Tibial artery (tissue), 4 donors: ENCODE measurements at regions not wholly inside any gene's neighbourhood (a gene's known extent, or its start where the extent isn't known, plus 50 kb on each side); places are given as distances from the start of the nearest gene placed in this dataset.

Source experiments
- DNase-seq, 2 donors: peaks; one replicate each; pipeline ENCODE4 v3.0.0-alpha.2; 2019
- H3K27ac ChIP-seq, 2 donors: fragments of 200-600 bp; sonication (generic) in 1 of 2; 1 replicate in 1 of 2; 2 replicates in 1 of 2; pipeline ENCODE4 v1.5.1; 2018 to 2019; ENCODE audit warnings: mild to moderate bottlenecking in 1 of 2
- H3K27me3 ChIP-seq, 2 donors: fragments of 200-600 bp; sonication (generic) in 1 of 2; one replicate each; pipeline versions ENCODE4 v1.5.1 to v1.6.0; 2016 to 2019
- H3K36me3 ChIP-seq, 3 donors: fragments of 200-600 bp; sonication (generic) in 2 of 3; one replicate each; pipeline ENCODE4 v1.5.1; 2016 to 2019; ENCODE audit warnings: mild to moderate bottlenecking in 2 of 3
- H3K4me1 ChIP-seq, 4 donors: fragments of 200-600 bp; sonication (generic) in 2 of 4; 1 replicate in 3 of 4; 2 replicates in 1 of 4; pipeline ENCODE4 v1.5.1; 2016 to 2019
- H3K4me3 ChIP-seq, 2 donors: fragments of 200-600 bp; sonication (generic) in 1 of 2; 1 replicate in 1 of 2; 2 replicates in 1 of 2; pipeline ENCODE4 v1.5.1; 2018 to 2019; ENCODE audit warnings: mild to moderate bottlenecking in 2 of 2
- H3K9me3 ChIP-seq, 3 donors: fragments of 200-600 bp; sonication (generic) in 1 of 3; one replicate each; pipeline ENCODE4 v1.5.1; 2016 to 2019
- CTCF ChIP-seq, 2 experiments: fragments of 200-600 bp in 1 of 2; fragments of 450-650 bp in 1 of 2; IDR thresholded peaks; one replicate each; pipeline ENCODE4 v1.5.1; 2017 to 2019; ENCODE audit warnings: antibody characterized with exemption in 2 of 2, mild to moderate bottlenecking in 1 of 2, moderate library complexity in 1 of 2
- intact Hi-C: fragments of 100-400 bp; cut with DNase I; formaldehyde crosslinking; loops from one replicate; pipeline ENCODE4 v1.15.0; 2023; ENCODE audit warnings: low total_unique reads

GRCh38 chr17:54280741-54281140 is 458.0 kb downstream of the KIF2B start:
- Histone ChIP-seq H3K36me3 (no peaks in the 10 kb centered on the region), H3K4me3 (no peak overlapping the region), H3K27me3 (no peaks in the 10 kb centered on the region), H3K9me3 (no peaks in the 10 kb centered on the region), H3K27ac (no peak overlapping the region), H3K4me1 (no peaks in the 10 kb centered on the region)
- no peak for TF ChIP-seq CTCF (IDR thresholded peaks at IDR 0.05)
- intact Hi-C loops = no loop called here
- no peak for DNase-seq

GRCh38 chr17:54282886-54283285 is 460.2 kb downstream of the KIF2B start:
- no peaks in the 10 kb centered on the region for H3K4me1 ChIP-seq
- intact Hi-C loops = no loop called here
- H3K4me3 ChIP-seq = no peak overlapping the region
- H3K36me3 ChIP-seq = no peaks in the 10 kb centered on the region
- no peak for DNase-seq
- H3K27ac ChIP-seq = no peak overlapping the region
- no peaks in the 10 kb centered on the region for H3K27me3 ChIP-seq
- no peak for TF ChIP-seq CTCF (IDR thresholded peaks at IDR 0.05)
- H3K9me3 ChIP-seq = no peaks in the 10 kb centered on the region

GRCh38 chr17:54307351-54307750 is 484.6 kb downstream of the KIF2B start:
- H3K9me3 ChIP-seq = no peaks in the 10 kb centered on the region
- DNase-seq = no peak
- no peaks in the 10 kb centered on the region for H3K4me1 ChIP-seq
- no peaks in the 10 kb centered on the region for H3K27me3 ChIP-seq
- H3K36me3 ChIP-seq = no peaks in the 10 kb centered on the region
- intact Hi-C loops = no loop called here
- H3K27ac ChIP-seq = no peak overlapping the region
- TF ChIP-seq CTCF (IDR thresholded peaks at IDR 0.05) = no peak
- no peak overlapping the region for H3K4me3 ChIP-seq

- no peak for TF ChIP-seq CTCF (IDR thresholded peaks at IDR 0.05)
Measured at GRCh38 chr17:54324813-54325212, 502.1 kb downstream of the KIF2B start.

GRCh38 chr17:54339731-54340130 is 517.0 kb downstream of the KIF2B start:
- no peak for TF ChIP-seq CTCF (IDR thresholded peaks at IDR 0.05)
- Histone ChIP-seq H3K9me3 (no peaks in the 10 kb centered on the region), H3K36me3 (no peaks in the 10 kb centered on the region)

More at GRCh38 chr17:54324813-54325212, 502.1 kb downstream of the KIF2B start:
- DNase-seq = no peak
- Histone ChIP-seq H3K36me3 (no peaks in the 10 kb centered on the region), H3K4me1 (no peaks in the 10 kb centered on the region), H3K27me3 (no peaks in the 10 kb centered on the region), H3K4me3 (no peak overlapping the region), H3K9me3 (no peaks in the 10 kb centered on the region), H3K27ac (no peak overlapping the region)
- intact Hi-C loops = no loop called here

GRCh38 chr17:54347495-54347894 is 524.8 kb downstream of the KIF2B start:
- no peak for DNase-seq
- no peak overlapping the region for H3K27ac ChIP-seq
- H3K4me3 ChIP-seq = no peak overlapping the region
- intact Hi-C loops = no loop called here
- no peak for TF ChIP-seq CTCF (IDR thresholded peaks at IDR 0.05)
- H3K36me3 ChIP-seq = no peaks in the 10 kb centered on the region
- H3K27me3 ChIP-seq = no peaks in the 10 kb centered on the region
- no peaks in the 10 kb centered on the region for H3K4me1 ChIP-seq
- no peaks in the 10 kb centered on the region for H3K9me3 ChIP-seq

More at GRCh38 chr17:54339731-54340130, 517.0 kb downstream of the KIF2B start:
- no peak for DNase-seq
- intact Hi-C loops = no loop called here
- no peaks in the 10 kb centered on the region for H3K27me3 ChIP-seq
- H3K4me1 ChIP-seq = no peaks in the 10 kb centered on the region
- H3K27ac ChIP-seq = no peak overlapping the region
- H3K4me3 ChIP-seq = no peak overlapping the region
